Ishikawa (cell line): ENCODE measurements at regions not wholly inside any gene's neighbourhood (a gene's known extent, or its start where the extent isn't known, plus 50 kb on each side); places are given as distances from the start of the nearest gene placed in this dataset.

ENCODE experiments used
- EP300 ChIP-seq: IDR thresholded peaks from 2 replicates; pipeline ENCODE4 v1.6.1; 2012; ENCODE audit warnings: borderline replicate concordance
- REST ChIP-seq: IDR thresholded peaks from 2 replicates; pipeline ENCODE4 v1.6.1; 2012; ENCODE audit warnings: low read depth, mild to moderate bottlenecking
- TAF1 ChIP-seq: IDR thresholded peaks from 2 replicates; pipeline ENCODE4 v1.6.1; 2012; ENCODE audit warnings: low read depth, mild to moderate bottlenecking
- TCF12 ChIP-seq: IDR thresholded peaks from 2 replicates; pipeline ENCODE4 v1.6.1; 2012; ENCODE audit warnings: low read depth
- TEAD4 ChIP-seq: IDR thresholded peaks from 2 replicates; pipeline ENCODE4 v1.6.1; 2012
- YY1 ChIP-seq: IDR thresholded peaks from 2 replicates; pipeline ENCODE4 v1.6.1; 2012; ENCODE audit warnings: low read depth
- ZBTB7A ChIP-seq: IDR thresholded peaks from 2 replicates; pipeline ENCODE4 v1.6.1; 2012; ENCODE audit warnings: low read depth

- TF ChIP-seq REST: no peak
- no peak for TF ChIP-seq TAF1
- no peak for TF ChIP-seq ZBTB7A
- TF ChIP-seq YY1: no peak
- no peak for TF ChIP-seq EP300
- TF ChIP-seq TEAD4: no peak
- no peak for TF ChIP-seq TCF12
Measured at GRCh38 chr5:165272436-165272835, 1767.0 kb downstream of the MAT2B start.
